ENCODE measurements at regions not wholly inside any gene's neighbourhood (a gene's known extent, or its start where the extent isn't known, plus 50 kb on each side); places are given as distances from the start of the nearest gene placed in this dataset.

- H4K20me1 ChIP-seq (ENCODE audit: insufficient read depth, low read length): no peaks in the 10 kb centered on the region
- H3K4me1 ChIP-seq (ENCODE audit: insufficient read depth, low read length): no peaks in the 10 kb centered on the region
- no peak for TF ChIP-seq CTCF (IDR thresholded peaks at IDR 0.05; ENCODE audit: extremely low read depth, low read depth, low read length)
- H2AFZ ChIP-seq (ENCODE audit: low read length): no peak overlapping the region
- no peaks in the 10 kb centered on the region for H3K36me3 ChIP-seq (ENCODE audit: insufficient read depth, low read length)
- no peaks in the 10 kb centered on the region for H3K27me3 ChIP-seq (ENCODE audit: insufficient read depth, low read length)
- H3K4me2 ChIP-seq (ENCODE audit: insufficient read depth, low read length): no peak overlapping the region
- no peak overlapping the region for H3K27ac ChIP-seq (ENCODE audit: low read depth, low read length)
- DNase-seq (ENCODE audit: insufficient read length, low spot score, missing footprints): no peak
- H3K79me2 ChIP-seq (ENCODE audit: insufficient read depth, low read length): no peaks in the 10 kb centered on the region
- H3K4me3 ChIP-seq (ENCODE audit: insufficient read depth, low read length): no peak overlapping the region
- H3K9me3 ChIP-seq (ENCODE audit: low read depth, low read length): no peaks in the 10 kb centered on the region
These were observed 138.9 kb downstream of the OLFM4 start for GRCh38 chr13:53167561-53167960.

GRCh38 chr13:53170910-53171309 lies 142.3 kb downstream of the OLFM4 start:
- no peaks in the 10 kb centered on the region for H3K9me3 ChIP-seq (ENCODE audit: low read depth, low read length)
- H4K20me1 ChIP-seq (ENCODE audit: insufficient read depth, low read length): no peaks in the 10 kb centered on the region
- no peak overlapping the region for H2AFZ ChIP-seq (ENCODE audit: low read length)
- H3K79me2 ChIP-seq (ENCODE audit: insufficient read depth, low read length): no peaks in the 10 kb centered on the region
- TF ChIP-seq CTCF (IDR thresholded peaks at IDR 0.05; ENCODE audit: extremely low read depth, low read depth, low read length): no peak
- no peak overlapping the region for H3K4me2 ChIP-seq (ENCODE audit: insufficient read depth, low read length)
- no peaks in the 10 kb centered on the region for H3K4me1 ChIP-seq (ENCODE audit: insufficient read depth, low read length)
- no peak overlapping the region for H3K4me3 ChIP-seq (ENCODE audit: insufficient read depth, low read length)
- H3K36me3 ChIP-seq (ENCODE audit: insufficient read depth, low read length): no peaks in the 10 kb centered on the region
- H3K27me3 ChIP-seq (ENCODE audit: insufficient read depth, low read length): no peaks in the 10 kb centered on the region
- no peak overlapping the region for H3K27ac ChIP-seq (ENCODE audit: low read depth, low read length)
- no peak for DNase-seq (ENCODE audit: insufficient read length, low spot score, missing footprints)

- DNase-seq (ENCODE audit: insufficient read length, low spot score, missing footprints): no peak
- no peak overlapping the region for H3K27ac ChIP-seq (ENCODE audit: low read depth, low read length)
- H3K4me3 ChIP-seq (ENCODE audit: insufficient read depth, low read length): no peak overlapping the region
- H2AFZ ChIP-seq (ENCODE audit: low read length): no peak overlapping the region
- no peak overlapping the region for H3K4me2 ChIP-seq (ENCODE audit: insufficient read depth, low read length)
- H3K4me1 ChIP-seq (ENCODE audit: insufficient read depth, low read length): no peaks in the 10 kb centered on the region
- no peaks in the 10 kb centered on the region for H4K20me1 ChIP-seq (ENCODE audit: insufficient read depth, low read length)
- H3K36me3 ChIP-seq (ENCODE audit: insufficient read depth, low read length): no peaks in the 10 kb centered on the region
- H3K27me3 ChIP-seq (ENCODE audit: insufficient read depth, low read length): no peaks in the 10 kb centered on the region
- no peaks in the 10 kb centered on the region for H3K9me3 ChIP-seq (ENCODE audit: low read depth, low read length)
- H3K79me2 ChIP-seq (ENCODE audit: insufficient read depth, low read length): no peaks in the 10 kb centered on the region
- TF ChIP-seq CTCF (IDR thresholded peaks at IDR 0.05; ENCODE audit: extremely low read depth, low read depth, low read length): no peak
These were observed 145.9 kb downstream of the OLFM4 start for GRCh38 chr13:53174545-53174944.

GRCh38 chr13:53180684-53181083 lies 152.1 kb downstream of the OLFM4 start:
- DNase-seq (ENCODE audit: insufficient read length, low spot score, missing footprints): no peak
- TF ChIP-seq CTCF (IDR thresholded peaks at IDR 0.05; ENCODE audit: extremely low read depth, low read depth, low read length): no peak
- H3K4me3 ChIP-seq (ENCODE audit: insufficient read depth, low read length): no peak overlapping the region
- H3K27me3 ChIP-seq (ENCODE audit: insufficient read depth, low read length): no peaks in the 10 kb centered on the region
- H3K9me3 ChIP-seq (ENCODE audit: low read depth, low read length): no peaks in the 10 kb centered on the region
- no peaks in the 10 kb centered on the region for H3K4me1 ChIP-seq (ENCODE audit: insufficient read depth, low read length)
- no peaks in the 10 kb centered on the region for H4K20me1 ChIP-seq (ENCODE audit: insufficient read depth, low read length)
- H2AFZ ChIP-seq (ENCODE audit: low read length): no peak overlapping the region
- H3K27ac ChIP-seq (ENCODE audit: low read depth, low read length): no peak overlapping the region
- H3K79me2 ChIP-seq (ENCODE audit: insufficient read depth, low read length): no peaks in the 10 kb centered on the region
- no peaks in the 10 kb centered on the region for H3K36me3 ChIP-seq (ENCODE audit: insufficient read depth, low read length)
- H3K4me2 ChIP-seq (ENCODE audit: insufficient read depth, low read length): no peak overlapping the region
